SK-N-SH (cell line): ENCODE measurements at regions not wholly inside any gene's neighbourhood (a gene's known extent, or its start where the extent isn't known, plus 50 kb on each side); places are given as distances from the start of the nearest gene placed in this dataset.

ENCODE experiments used
- EP300 ChIP-seq, 2 experiments: IDR thresholded peaks; 2 replicates each; pipeline versions ENCODE4 v1.4.0 to v1.6.1; 2012; ENCODE audit warnings: borderline replicate concordance in 1 of 2, low read depth in 1 of 2, low read length in 1 of 2
- FOXJ3 ChIP-seq: sonication (generic); formaldehyde crosslinking; IDR thresholded peaks from 2 replicates; pipeline ENCODE4 v1.5.1; 2020; ENCODE audit warnings: mild to moderate bottlenecking, missing genetic modification reagents
- GABPA ChIP-seq: IDR thresholded peaks from 2 replicates; pipeline ENCODE4 v1.4.0; 2012; ENCODE audit warnings: low read depth, mild to moderate bottlenecking
- NRF1 ChIP-seq: IDR thresholded peaks from 2 replicates; pipeline ENCODE4 v1.6.1; 2012; ENCODE audit warnings: low read depth, mild to moderate bottlenecking, low read length
- YY1 ChIP-seq: IDR thresholded peaks from 2 replicates; pipeline ENCODE4 v1.4.0; 2012; ENCODE audit warnings: low read depth, mild to moderate bottlenecking
- TF ChIP-seq, protein P1 (sequence below): fragments of 200-600 bp; sonication (generic); IDR thresholded peaks from 2 replicates; pipeline ENCODE4 v1.6.1; 2017; ENCODE audit warnings: antibody characterized with exemption, mild to moderate bottlenecking, moderate library complexity

DNA sequence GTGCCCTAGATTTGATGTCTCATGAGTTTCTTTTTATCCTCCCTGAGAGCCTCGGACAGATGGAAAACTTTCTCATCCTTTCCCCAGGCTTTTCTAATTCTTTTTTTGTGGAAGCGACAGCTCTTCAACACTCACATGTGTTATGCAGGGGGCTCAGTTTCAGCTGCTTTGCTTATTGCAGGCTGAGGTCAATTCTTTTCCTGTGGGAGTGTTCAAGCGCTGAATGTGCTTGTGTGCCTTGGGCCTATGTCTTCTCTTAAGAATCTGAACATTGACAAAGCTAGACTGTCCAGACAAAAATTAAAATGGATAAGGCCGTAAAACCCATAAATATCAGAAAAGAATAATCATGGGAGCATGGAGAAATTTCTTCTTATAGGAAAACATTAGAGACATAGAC lies 125.2 kb upstream of the STEAP4 start:
- TF ChIP-seq, protein P1, sequence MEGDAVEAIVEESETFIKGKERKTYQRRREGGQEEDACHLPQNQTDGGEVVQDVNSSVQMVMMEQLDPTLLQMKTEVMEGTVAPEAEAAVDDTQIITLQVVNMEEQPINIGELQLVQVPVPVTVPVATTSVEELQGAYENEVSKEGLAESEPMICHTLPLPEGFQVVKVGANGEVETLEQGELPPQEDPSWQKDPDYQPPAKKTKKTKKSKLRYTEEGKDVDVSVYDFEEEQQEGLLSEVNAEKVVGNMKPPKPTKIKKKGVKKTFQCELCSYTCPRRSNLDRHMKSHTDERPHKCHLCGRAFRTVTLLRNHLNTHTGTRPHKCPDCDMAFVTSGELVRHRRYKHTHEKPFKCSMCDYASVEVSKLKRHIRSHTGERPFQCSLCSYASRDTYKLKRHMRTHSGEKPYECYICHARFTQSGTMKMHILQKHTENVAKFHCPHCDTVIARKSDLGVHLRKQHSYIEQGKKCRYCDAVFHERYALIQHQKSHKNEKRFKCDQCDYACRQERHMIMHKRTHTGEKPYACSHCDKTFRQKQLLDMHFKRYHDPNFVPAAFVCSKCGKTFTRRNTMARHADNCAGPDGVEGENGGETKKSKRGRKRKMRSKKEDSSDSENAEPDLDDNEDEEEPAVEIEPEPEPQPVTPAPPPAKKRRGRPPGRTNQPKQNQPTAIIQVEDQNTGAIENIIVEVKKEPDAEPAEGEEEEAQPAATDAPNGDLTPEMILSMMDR: no peak
- no peak for TF ChIP-seq EP300 (IDR thresholded peaks at IDR 0.05; ENCODE audit: borderline replicate concordance in 1 of 2, low read depth in 1 of 2, low read length in 1 of 2)
- TF ChIP-seq GABPA: no peak
- TF ChIP-seq YY1: no peak
- no peak for TF ChIP-seq FOXJ3 (CRISPR knock-in tag)
- TF ChIP-seq NRF1: no peak
